ENCODE measurements at regions not wholly inside any gene's neighbourhood (a gene's known extent, or its start where the extent isn't known, plus 50 kb on each side); places are given as distances from the start of the nearest gene placed in this dataset.
A peak's percentile ranks its signal among the peaks of the same experiment; 100 is the strongest.
"Not testable (repeated sequence)": the region's sequence is repeated elsewhere in the genome, so short reads cannot be mapped to it uniquely, and the experiment has no call there.

- DNase-seq = no peak
Measured at GRCh38 chr3:70736009-70736408, 423.6 kb upstream of the MDFIC2 start.

- DNase-seq = no peak
Measured at GRCh38 chr3:70734756-70735155, 422.3 kb upstream of the MDFIC2 start.

GRCh38 chr3:70731046-70731445 is 418.6 kb upstream of the MDFIC2 start:
- no peak for DNase-seq

- DNase-seq = no peak
Measured at GRCh38 chr3:70729845-70730244, 417.4 kb upstream of the MDFIC2 start.

- no peak for DNase-seq
Measured at GRCh38 chr3:70728311-70728710, 415.9 kb upstream of the MDFIC2 start.

GRCh38 chr3:70726961-70727360 is 414.5 kb upstream of the MDFIC2 start:
- no peak for DNase-seq

GRCh38 chr3:70726096-70726938 is 413.9 kb upstream of the MDFIC2 start:
- no peak for DNase-seq

- no peak for DNase-seq
Measured at GRCh38 chr3:70722018-70722417, 409.6 kb upstream of the MDFIC2 start.

- no peak for DNase-seq
Measured at GRCh38 chr3:70716832-70717231, 404.4 kb upstream of the MDFIC2 start.

- no peak for DNase-seq
Measured at GRCh38 chr3:70712449-70713082, 400.1 kb upstream of the MDFIC2 start.

- DNase-seq = peak in 1 of 2 donors; percentile 6
Measured at GRCh38 chr3:70703305-70704102, 391.1 kb upstream of the MDFIC2 start.

GRCh38 chr3:70702132-70702531 is 389.7 kb upstream of the MDFIC2 start:
- no peak for DNase-seq

GRCh38 chr3:70684701-70685100 is 372.3 kb upstream of the MDFIC2 start:
- no peak for DNase-seq

GRCh38 chr3:70675810-70676209 is 363.4 kb upstream of the MDFIC2 start:
- not testable (repeated sequence) for DNase-seq

- DNase-seq = no peak
Measured at GRCh38 chr3:70658513-70659310, 346.3 kb upstream of the MDFIC2 start.

- DNase-seq = no peak
Measured at GRCh38 chr3:70657454-70657853, 345.0 kb upstream of the MDFIC2 start.

- no peak for DNase-seq
Measured at GRCh38 chr3:70647823-70648222, 335.4 kb upstream of the MDFIC2 start.

GRCh38 chr3:70647094-70647493 is 334.7 kb upstream of the MDFIC2 start:
- DNase-seq = no peak

GRCh38 chr3:70646635-70647034 is 334.2 kb upstream of the MDFIC2 start:
- no peak for DNase-seq

GRCh38 chr3:70640481-70640880 is 328.0 kb upstream of the MDFIC2 start:
- DNase-seq = no peak

GRCh38 chr3:70635301-70635700 is 322.9 kb upstream of the MDFIC2 start:
- DNase-seq = no peak

- DNase-seq = no peak
Measured at GRCh38 chr3:70631716-70632307, 319.4 kb upstream of the MDFIC2 start.
